WTC11 (cell line): ENCODE measurements at regions not wholly inside any gene's neighbourhood (a gene's known extent, or its start where the extent isn't known, plus 50 kb on each side); places are given as distances from the start of the nearest gene placed in this dataset.

Experiments
- ATAC-seq: fragments of 200-7000 bp; cut with Tn5 transposase; 2 replicates; pipeline ENCODE4 v1.10.0; 2021; ENCODE audit warnings: mild to moderate bottlenecking, moderate library complexity
- CTCF ChIA-PET: fragments of 300-600 bp; sonication (Branson Sonifier 250); formaldehyde crosslinking; loops from one replicate; lab custom pipeline; 2021; ENCODE audit warnings: antibody characterized with exemption; lab: Charles Lee
- POLR2A ChIA-PET: fragments of 350-600 bp; sonication (Branson Sonifier 250); formaldehyde crosslinking; loops from one replicate; lab custom pipeline; 2021; ENCODE audit warnings: antibody characterized with exemption; lab: Charles Lee
- DNase-seq: peaks from one replicate; pipeline ENCODE4 v3.0.0; 2021; ENCODE audit warnings: low spot score
- H3K27ac Mint-ChIP-seq: 2 replicates; pipeline ENCODE4 v1.8.0; 2021; ENCODE audit warnings: mixed read lengths
- H3K27me3 Mint-ChIP-seq: 2 replicates; pipeline ENCODE4 v1.8.0; 2021; ENCODE audit warnings: low read depth, mild to moderate bottlenecking, moderate library complexity, mixed read lengths
- H3K36me3 Mint-ChIP-seq: 2 replicates; pipeline ENCODE4 v1.8.0; 2021; ENCODE audit warnings: mixed read lengths
- H3K4me1 Mint-ChIP-seq: 2 replicates; pipeline ENCODE4 v1.8.0; 2022; ENCODE audit warnings: mixed read lengths
- H3K4me3 Mint-ChIP-seq: 2 replicates; pipeline ENCODE4 v1.8.0; 2021; ENCODE audit warnings: mild to moderate bottlenecking, moderate library complexity, mixed read lengths
- H3K9me3 Mint-ChIP-seq: 2 replicates; pipeline ENCODE4 v1.8.0; 2021; ENCODE audit warnings: mixed read lengths
- ELF4 ChIP-seq: sonication (generic); formaldehyde crosslinking; IDR thresholded peaks from 2 replicates; pipeline ENCODE4 v1.8.1; 2022; ENCODE audit warnings: low read depth, mild to moderate bottlenecking, moderate library complexity, missing genetic modification reagents
- EMX1 ChIP-seq: fragments of 250-450 bp; sonication (Bioruptor Pico); IDR thresholded peaks from 2 replicates; pipeline ENCODE4 v1.8.0; 2021; ENCODE audit warnings: mild to moderate bottlenecking
- FOXK1 ChIP-seq: sonication (generic); formaldehyde crosslinking; IDR thresholded peaks from 2 replicates; pipeline ENCODE4 v1.8.0; 2022; ENCODE audit warnings: mild to moderate bottlenecking, moderate library complexity, missing genetic modification reagents
- GRHL2 ChIP-seq: fragments of 250-450 bp; sonication (Bioruptor Pico); IDR thresholded peaks from 2 replicates; pipeline ENCODE4 v1.8.0; 2022; ENCODE audit warnings: mild to moderate bottlenecking, moderate library complexity; ENCODE audit not compliant: insufficient replicate concordance, severe bottlenecking
- IRF2 ChIP-seq: sonication (generic); formaldehyde crosslinking; IDR thresholded peaks from 2 replicates; pipeline ENCODE4 v1.8.0; 2022; ENCODE audit warnings: low read depth, missing genetic modification reagents, borderline replicate concordance
- NFATC4 ChIP-seq: fragments of 250-450 bp; sonication (Bioruptor Pico); IDR thresholded peaks from 2 replicates; pipeline ENCODE4 v1.9.0; 2021; ENCODE audit warnings: mild to moderate bottlenecking
- NFYB ChIP-seq: sonication (generic); formaldehyde crosslinking; conservative IDR thresholded peaks from 2 replicates; pipeline ENCODE4 v1.8.0; 2022; ENCODE audit warnings: low read depth, missing genetic modification reagents
- NR2C2 ChIP-seq: sonication (generic); formaldehyde crosslinking; IDR thresholded peaks from 2 replicates; pipeline ENCODE4 v1.8.0; 2022; ENCODE audit warnings: mild to moderate bottlenecking, missing genetic modification reagents
- TCF7 ChIP-seq: sonication (generic); formaldehyde crosslinking; IDR thresholded peaks from 2 replicates; pipeline ENCODE4 v1.8.0; 2022; ENCODE audit warnings: mild to moderate bottlenecking, low read depth, missing genetic modification reagents, moderate library complexity
- ZNF121 ChIP-seq: sonication (generic); formaldehyde crosslinking; IDR thresholded peaks from 2 replicates; pipeline ENCODE4 v1.8.0; 2023; ENCODE audit warnings: missing genetic modification reagents
- ZNF138 ChIP-seq: sonication (generic); formaldehyde crosslinking; conservative IDR thresholded peaks from 2 replicates; pipeline ENCODE4 v1.8.1; 2022; ENCODE audit warnings: mild to moderate bottlenecking, moderate library complexity, missing genetic modification reagents
- ZNF219 ChIP-seq: sonication (generic); formaldehyde crosslinking; IDR thresholded peaks from 2 replicates; pipeline ENCODE4 v1.8.0; 2023; ENCODE audit warnings: missing genetic modification reagents, mild to moderate bottlenecking, borderline replicate concordance
- ZNF263 ChIP-seq: sonication (generic); formaldehyde crosslinking; IDR thresholded peaks from 2 replicates; pipeline ENCODE4 v1.8.1; 2022; ENCODE audit warnings: low read depth, mild to moderate bottlenecking, moderate library complexity, missing genetic modification reagents
- ZNF416 ChIP-seq: fragments of 250-450 bp; sonication (Bioruptor Pico); IDR thresholded peaks from 2 replicates; pipeline ENCODE4 v1.9.0; 2021; ENCODE audit warnings: mild to moderate bottlenecking, inconsistent platforms
- ZNF423 ChIP-seq: fragments of 250-450 bp; sonication (Bioruptor Pico); IDR thresholded peaks from 2 replicates; pipeline ENCODE4 v2.1.2; 2022; ENCODE audit warnings: mild to moderate bottlenecking, moderate library complexity
- TF ChIP-seq, protein P1 (sequence below): sonication (generic); formaldehyde crosslinking; IDR thresholded peaks from 2 replicates; pipeline ENCODE4 v1.8.0; 2022; ENCODE audit warnings: mild to moderate bottlenecking, missing genetic modification reagents
- TF ChIP-seq, protein P2 (sequence below): sonication (generic); formaldehyde crosslinking; IDR thresholded peaks from 2 replicates; pipeline ENCODE4 v1.8.0; 2022; ENCODE audit warnings: mild to moderate bottlenecking, missing genetic modification reagents
- TF ChIP-seq, protein P3 (sequence below): sonication (generic); formaldehyde crosslinking; IDR thresholded peaks from 2 replicates; pipeline ENCODE4 v1.8.1; 2023; ENCODE audit warnings: mild to moderate bottlenecking, missing genetic modification reagents, moderate library complexity
- TF ChIP-seq, protein P4 (sequence below): sonication (generic); formaldehyde crosslinking; IDR thresholded peaks from 2 replicates; pipeline ENCODE4 v1.8.1; 2023; ENCODE audit warnings: mild to moderate bottlenecking, missing genetic modification reagents, borderline replicate concordance
- TF ChIP-seq, protein P5 (sequence below): sonication (generic); formaldehyde crosslinking; IDR thresholded peaks from 2 replicates; pipeline ENCODE4 v1.8.0; 2022; ENCODE audit warnings: mild to moderate bottlenecking, missing genetic modification reagents

DNA sequence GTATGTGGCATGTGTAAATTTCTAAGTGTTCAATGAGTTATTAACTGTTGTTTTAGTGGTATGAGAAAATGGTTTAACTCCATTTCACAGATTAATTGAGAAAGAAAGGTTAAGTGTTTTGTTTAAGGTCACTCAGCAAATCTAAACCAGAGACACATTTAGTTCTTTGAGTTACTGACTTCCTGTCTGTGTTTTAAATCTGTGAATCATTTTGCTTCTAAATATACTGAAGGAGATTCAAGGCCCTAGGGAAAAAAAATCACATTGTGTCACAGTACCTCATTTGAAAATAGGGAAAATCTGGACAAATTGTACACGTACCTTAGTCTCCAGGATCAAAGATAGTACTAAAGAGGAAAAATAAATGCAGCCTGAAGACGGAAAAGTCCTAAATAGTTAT is 368.2 kb downstream of the TMEM161B start:
- peaks cover 15% of the 10 kb centered on the region for H3K4me1 Mint-ChIP-seq
- H3K36me3 Mint-ChIP-seq = no peaks in the 10 kb centered on the region
- H3K9me3 Mint-ChIP-seq = no peaks in the 10 kb centered on the region
- TF ChIP-seq NR2C2 (CRISPR knock-in tag) = no peak
- TF ChIP-seq, protein P1, sequence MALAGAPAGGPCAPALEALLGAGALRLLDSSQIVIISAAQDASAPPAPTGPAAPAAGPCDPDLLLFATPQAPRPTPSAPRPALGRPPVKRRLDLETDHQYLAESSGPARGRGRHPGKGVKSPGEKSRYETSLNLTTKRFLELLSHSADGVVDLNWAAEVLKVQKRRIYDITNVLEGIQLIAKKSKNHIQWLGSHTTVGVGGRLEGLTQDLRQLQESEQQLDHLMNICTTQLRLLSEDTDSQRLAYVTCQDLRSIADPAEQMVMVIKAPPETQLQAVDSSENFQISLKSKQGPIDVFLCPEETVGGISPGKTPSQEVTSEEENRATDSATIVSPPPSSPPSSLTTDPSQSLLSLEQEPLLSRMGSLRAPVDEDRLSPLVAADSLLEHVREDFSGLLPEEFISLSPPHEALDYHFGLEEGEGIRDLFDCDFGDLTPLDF (CRISPR knock-in tag) = no peak
- TF ChIP-seq ELF4 (CRISPR knock-in tag) = no peak
- no peak for TF ChIP-seq ZNF121 (CRISPR knock-in tag)
- no peak for TF ChIP-seq FOXK1 (CRISPR knock-in tag)
- TF ChIP-seq, protein P2, sequence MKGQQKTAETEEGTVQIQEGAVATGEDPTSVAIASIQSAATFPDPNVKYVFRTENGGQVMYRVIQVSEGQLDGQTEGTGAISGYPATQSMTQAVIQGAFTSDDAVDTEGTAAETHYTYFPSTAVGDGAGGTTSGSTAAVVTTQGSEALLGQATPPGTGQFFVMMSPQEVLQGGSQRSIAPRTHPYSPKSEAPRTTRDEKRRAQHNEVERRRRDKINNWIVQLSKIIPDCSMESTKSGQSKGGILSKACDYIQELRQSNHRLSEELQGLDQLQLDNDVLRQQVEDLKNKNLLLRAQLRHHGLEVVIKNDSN (CRISPR knock-in tag) = no peak
- TF ChIP-seq GRHL2 (CRISPR knock-in tag) = no peak
- TF ChIP-seq, protein P3, sequence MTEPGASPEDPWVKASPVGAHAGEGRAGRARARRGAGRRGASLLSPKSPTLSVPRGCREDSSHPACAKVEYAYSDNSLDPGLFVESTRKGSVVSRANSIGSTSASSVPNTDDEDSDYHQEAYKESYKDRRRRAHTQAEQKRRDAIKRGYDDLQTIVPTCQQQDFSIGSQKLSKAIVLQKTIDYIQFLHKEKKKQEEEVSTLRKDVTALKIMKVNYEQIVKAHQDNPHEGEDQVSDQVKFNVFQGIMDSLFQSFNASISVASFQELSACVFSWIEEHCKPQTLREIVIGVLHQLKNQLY (CRISPR knock-in tag) = no peak
- H3K27ac Mint-ChIP-seq = no peak overlapping the region
- ATAC-seq = no peak
- ChIA-PET POLR2A (no interaction called here), CTCF (no interaction called here)
- H3K4me3 Mint-ChIP-seq = no peak overlapping the region
- DNase-seq = no peak
- H3K27me3 Mint-ChIP-seq = no peaks in the 10 kb centered on the region

DNA sequence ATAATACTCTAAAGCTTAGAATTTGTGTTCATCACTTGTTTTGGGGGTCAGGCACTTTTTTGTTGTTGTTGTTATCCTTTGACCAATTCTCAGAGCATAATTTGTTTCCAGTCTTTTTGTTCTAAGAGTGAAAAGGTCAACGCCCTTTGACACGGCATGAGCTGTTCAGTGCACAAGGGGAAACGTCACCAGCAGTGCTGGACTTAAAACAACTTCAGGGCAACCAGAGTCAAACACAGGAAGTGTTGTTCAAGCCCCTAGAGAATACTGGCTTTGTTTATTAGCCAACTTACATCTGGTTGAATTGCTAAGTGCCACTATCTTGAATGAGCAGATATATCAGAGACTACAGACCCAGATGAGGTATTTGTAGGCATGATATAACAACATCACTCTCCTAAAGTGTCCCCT is 368.9 kb downstream of the TMEM161B start:
- TF ChIP-seq, protein P4, sequence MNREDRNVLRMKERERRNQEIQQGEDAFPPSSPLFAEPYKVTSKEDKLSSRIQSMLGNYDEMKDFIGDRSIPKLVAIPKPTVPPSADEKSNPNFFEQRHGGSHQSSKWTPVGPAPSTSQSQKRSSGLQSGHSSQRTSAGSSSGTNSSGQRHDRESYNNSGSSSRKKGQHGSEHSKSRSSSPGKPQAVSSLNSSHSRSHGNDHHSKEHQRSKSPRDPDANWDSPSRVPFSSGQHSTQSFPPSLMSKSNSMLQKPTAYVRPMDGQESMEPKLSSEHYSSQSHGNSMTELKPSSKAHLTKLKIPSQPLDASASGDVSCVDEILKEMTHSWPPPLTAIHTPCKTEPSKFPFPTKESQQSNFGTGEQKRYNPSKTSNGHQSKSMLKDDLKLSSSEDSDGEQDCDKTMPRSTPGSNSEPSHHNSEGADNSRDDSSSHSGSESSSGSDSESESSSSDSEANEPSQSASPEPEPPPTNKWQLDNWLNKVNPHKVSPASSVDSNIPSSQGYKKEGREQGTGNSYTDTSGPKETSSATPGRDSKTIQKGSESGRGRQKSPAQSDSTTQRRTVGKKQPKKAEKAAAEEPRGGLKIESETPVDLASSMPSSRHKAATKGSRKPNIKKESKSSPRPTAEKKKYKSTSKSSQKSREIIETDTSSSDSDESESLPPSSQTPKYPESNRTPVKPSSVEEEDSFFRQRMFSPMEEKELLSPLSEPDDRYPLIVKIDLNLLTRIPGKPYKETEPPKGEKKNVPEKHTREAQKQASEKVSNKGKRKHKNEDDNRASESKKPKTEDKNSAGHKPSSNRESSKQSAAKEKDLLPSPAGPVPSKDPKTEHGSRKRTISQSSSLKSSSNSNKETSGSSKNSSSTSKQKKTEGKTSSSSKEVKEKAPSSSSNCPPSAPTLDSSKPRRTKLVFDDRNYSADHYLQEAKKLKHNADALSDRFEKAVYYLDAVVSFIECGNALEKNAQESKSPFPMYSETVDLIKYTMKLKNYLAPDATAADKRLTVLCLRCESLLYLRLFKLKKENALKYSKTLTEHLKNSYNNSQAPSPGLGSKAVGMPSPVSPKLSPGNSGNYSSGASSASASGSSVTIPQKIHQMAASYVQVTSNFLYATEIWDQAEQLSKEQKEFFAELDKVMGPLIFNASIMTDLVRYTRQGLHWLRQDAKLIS (CRISPR knock-in tag) = no peak
- TF ChIP-seq ZNF416 (CRISPR knock-in tag) (no peak), NFATC4 (CRISPR knock-in tag) (no peak), IRF2 (CRISPR knock-in tag) (no peak), NFYB (CRISPR knock-in tag) (no peak), ZNF263 (no peak), ZNF138 (CRISPR knock-in tag) (no peak), ZNF219 (CRISPR knock-in tag) (no peak), TCF7 (CRISPR knock-in tag) (no peak), ZNF423 (CRISPR knock-in tag) (no peak), EMX1 (CRISPR knock-in tag) (no peak), NR2C2 (CRISPR knock-in tag) (no peak)
- TF ChIP-seq, protein P3 (CRISPR knock-in tag) = no peak
- TF ChIP-seq, protein P2 (CRISPR knock-in tag) = no peak
- TF ChIP-seq, protein P5, sequence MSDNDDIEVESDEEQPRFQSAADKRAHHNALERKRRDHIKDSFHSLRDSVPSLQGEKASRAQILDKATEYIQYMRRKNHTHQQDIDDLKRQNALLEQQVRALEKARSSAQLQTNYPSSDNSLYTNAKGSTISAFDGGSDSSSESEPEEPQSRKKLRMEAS = no peak
- ATAC-seq = peak; percentile 46
- Mint-ChIP-seq H3K4me3 (no peak overlapping the region), H3K4me1 (peaks cover 15% of the 10 kb centered on the region), H3K36me3 (no peaks in the 10 kb centered on the region), H3K9me3 (no peaks in the 10 kb centered on the region), H3K27ac (no peak overlapping the region), H3K27me3 (no peaks in the 10 kb centered on the region)
- no peak for DNase-seq
- POLR2A ChIA-PET = no interaction called here
- CTCF ChIA-PET = interaction anchor here (0.7 to 2.3 kb wide), 5 partner anchors 10 to 246 kb away, joined by 3 to 11 read pairs (median 5); no protein-coding TSS in a partner anchor
